Stimulated activated CD8-positive, alpha-beta memory T cell treated with anti-CD3 and anti-CD28 coated beads, Interleukin-15, amount 100 ng/mL, for 24 hours (primary cell): ENCODE measurements at regions not wholly inside any gene's neighbourhood (a gene's known extent, or its start where the extent isn't known, plus 50 kb on each side); places are given as distances from the start of the nearest gene placed in this dataset.

Experiments
- DNase-seq: peaks from one replicate; pipeline ENCODE4 v3.0.0-alpha.2; 2020; ENCODE audit warnings: low read depth

- no peak for DNase-seq
These were observed 153.7 kb upstream of the ARGLU1 start for GRCh38 chr13:106721599-106721998.

GRCh38 chr13:106714271-106714982, 146.5 kb upstream of the ARGLU1 start:
- DNase-seq: no peak

GRCh38 chr13:106712381-106712780, 144.4 kb upstream of the ARGLU1 start:
- DNase-seq: no peak

- no peak for DNase-seq
These were observed 142.3 kb upstream of the ARGLU1 start for GRCh38 chr13:106710266-106710665.

GRCh38 chr13:106709522-106709921, 141.6 kb upstream of the ARGLU1 start:
- no peak for DNase-seq

GRCh38 chr13:106702505-106702904, 134.6 kb upstream of the ARGLU1 start:
- no peak for DNase-seq

GRCh38 chr13:106701771-106702341, 133.9 kb upstream of the ARGLU1 start:
- no peak for DNase-seq

- no peak for DNase-seq
These were observed 132.5 kb upstream of the ARGLU1 start for GRCh38 chr13:106700439-106700838.

GRCh38 chr13:106700007-106700406, 132.1 kb upstream of the ARGLU1 start:
- DNase-seq: no peak

GRCh38 chr13:106699311-106699710, 131.4 kb upstream of the ARGLU1 start:
- no peak for DNase-seq

- DNase-seq: no peak
These were observed 128.8 kb upstream of the ARGLU1 start for GRCh38 chr13:106696719-106697118.

GRCh38 chr13:106696140-106696539, 128.2 kb upstream of the ARGLU1 start:
- DNase-seq: no peak

GRCh38 chr13:106695139-106695538, 127.2 kb upstream of the ARGLU1 start:
- DNase-seq: no peak

- DNase-seq: no peak
These were observed 123.9 kb upstream of the ARGLU1 start for GRCh38 chr13:106691861-106692260.

GRCh38 chr13:106691341-106691740, 123.4 kb upstream of the ARGLU1 start:
- no peak for DNase-seq

GRCh38 chr13:106690779-106691178, 122.8 kb upstream of the ARGLU1 start:
- DNase-seq: no peak

GRCh38 chr13:106689906-106690305, 122.0 kb upstream of the ARGLU1 start:
- no peak for DNase-seq

- DNase-seq: no peak
These were observed 121.0 kb upstream of the ARGLU1 start for GRCh38 chr13:106688940-106689339.

GRCh38 chr13:106686163-106686562, 118.2 kb upstream of the ARGLU1 start:
- DNase-seq: no peak

- no peak for DNase-seq
These were observed 117.2 kb upstream of the ARGLU1 start for GRCh38 chr13:106685143-106685542.

- no peak for DNase-seq
These were observed 116.0 kb upstream of the ARGLU1 start for GRCh38 chr13:106683918-106684317.

GRCh38 chr13:106683179-106683578, 115.2 kb upstream of the ARGLU1 start:
- no peak for DNase-seq

- no peak for DNase-seq
These were observed 114.1 kb upstream of the ARGLU1 start for GRCh38 chr13:106681997-106682396.

- no peak for DNase-seq
These were observed 113.6 kb upstream of the ARGLU1 start for GRCh38 chr13:106681536-106681935.
